ENCODE measurements at regions not wholly inside any gene's neighbourhood (a gene's known extent, or its start where the extent isn't known, plus 50 kb on each side); places are given as distances from the start of the nearest gene placed in this dataset.

- no peak for TF ChIP-seq CTCF (conservative IDR thresholded peaks at IDR 0.05)
- no peak for TF ChIP-seq EZH2 (IDR thresholded peaks at IDR 0.05; ENCODE audit: low read depth)
Measured at GRCh38 chr4:27928761-27929540, 1068.3 kb downstream of the STIM2 start.
